IMR-90 (cell line): ENCODE measurements at regions not wholly inside any gene's neighbourhood (a gene's known extent, or its start where the extent isn't known, plus 50 kb on each side); places are given as distances from the start of the nearest gene placed in this dataset.

ENCODE experiments used
- ATAC-seq: fragments of 200-7000 bp; cut with Tn5 transposase; 2 replicates; pipeline ENCODE4 v1.9.1; 2020; ENCODE audit warnings: low read depth, mild to moderate bottlenecking, moderate library complexity
- BruUV-seq: library from RNA; stranded (reverse); fragments of 400-500 nt; replicated peaks from 2 replicates; lab custom pipeline; 2021; lab: Mats Ljungman, UMichigan
- CTCF ChIA-PET: fragments of 300-600 bp; formaldehyde crosslinking; extraction: SDS; loops from one replicate; lab custom pipeline; 2021; ENCODE audit warnings: antibody characterized with exemption; lab: Yijun Ruan, JAX
- POLR2A ChIA-PET: fragments of 300-600 bp; sonication (Branson Sonifier 250); formaldehyde crosslinking; loops from one replicate; lab custom pipeline; 2022; ENCODE audit warnings: antibody characterized with exemption; ENCODE audit not compliant: unreplicated experiment; lab: Charles Lee
- DNase-seq: peaks from one replicate; pipeline ENCODE4 v3.0.0; 2013
- H2AFZ ChIP-seq: replicated peaks from 2 replicates; pipeline ENCODE3; 2013; ENCODE audit warnings: low read length, mild to moderate bottlenecking; ENCODE audit not compliant: poor library complexity
- H2AK5ac ChIP-seq: 2 replicates; pipeline ENCODE4 v1.6.1; 2013; ENCODE audit warnings: low read depth, low read length, inconsistent platforms
- H2AK9ac ChIP-seq: replicated peaks from 2 replicates; pipeline ENCODE3; 2013; ENCODE audit warnings: mild to moderate bottlenecking, low read depth, low read length, moderate library complexity; ENCODE audit not compliant: poor library complexity
- H2BK120ac ChIP-seq: 2 replicates; pipeline ENCODE4 v1.6.1; 2013; ENCODE audit warnings: low read depth, low read length, inconsistent platforms
- H2BK15ac ChIP-seq: 3 replicates; pipeline ENCODE4 v1.6.1; 2013; ENCODE audit warnings: low read depth, low read length, inconsistent platforms
- H2BK20ac ChIP-seq: 2 replicates; pipeline ENCODE4 v1.6.1; 2013; ENCODE audit warnings: low read depth, mild to moderate bottlenecking, inconsistent platforms, low read length, moderate library complexity
- H2BK5ac ChIP-seq: 2 replicates; pipeline ENCODE4 v1.6.1; 2013; ENCODE audit warnings: mild to moderate bottlenecking, low read depth, low read length, inconsistent platforms; ENCODE audit not compliant: poor library complexity, severe bottlenecking
- H3K14ac ChIP-seq: replicated peaks from 2 replicates; pipeline ENCODE4 v1.6.1; 2013; ENCODE audit warnings: low read depth, low read length, inconsistent platforms
- H3K18ac ChIP-seq: 2 replicates; pipeline ENCODE4 v1.6.1; 2013; ENCODE audit warnings: low read depth, low read length, control low read depth
- H3K23ac ChIP-seq: 2 replicates; pipeline ENCODE4 v1.6.1; 2013; ENCODE audit warnings: low read depth, low read length, inconsistent platforms
- H3K27ac ChIP-seq: 2 replicates; pipeline ENCODE4 v1.5.1; 2013; ENCODE audit warnings: mild to moderate bottlenecking, control low read depth, low read length; ENCODE audit not compliant: insufficient read depth
- H3K27me3 ChIP-seq: 2 replicates; pipeline ENCODE4 v1.6.1; 2013; ENCODE audit warnings: low read length; ENCODE audit not compliant: control insufficient read depth, insufficient read depth
- H3K36me3 ChIP-seq: 2 replicates; pipeline ENCODE4 v1.6.1; 2013; ENCODE audit warnings: low read length, mixed read lengths; ENCODE audit not compliant: control insufficient read depth, insufficient read depth
- H3K4ac ChIP-seq: 2 replicates; pipeline ENCODE4 v1.6.1; 2013; ENCODE audit warnings: low read depth, low read length, inconsistent platforms
- H3K4me1 ChIP-seq: 2 replicates; pipeline ENCODE4 v1.6.1; 2013; ENCODE audit warnings: low read length, mixed read lengths; ENCODE audit not compliant: control insufficient read depth, insufficient read depth
- H3K4me2 ChIP-seq: 2 replicates; pipeline ENCODE4 v1.6.1; 2013; ENCODE audit warnings: low read depth, mild to moderate bottlenecking, control low read depth, low read length, moderate library complexity
- H3K4me3 ChIP-seq: 2 replicates; pipeline ENCODE4 v1.5.1; 2013; ENCODE audit warnings: low read depth, mild to moderate bottlenecking, control low read depth, low read length, moderate library complexity; ENCODE audit not compliant: insufficient read depth
- H3K56ac ChIP-seq: 2 replicates; pipeline ENCODE4 v1.6.1; 2013; ENCODE audit warnings: low read length, inconsistent platforms; ENCODE audit not compliant: insufficient read depth; ENCODE audit errors: extremely low read depth
- H3K79me1 ChIP-seq, 2 experiments: 2 replicates each; pipeline ENCODE4 v1.6.1; 2013; ENCODE audit warnings: low read length in 2 of 2, inconsistent platforms in 1 of 2, low read depth in 1 of 2
- H3K9ac ChIP-seq: 2 replicates; pipeline ENCODE4 v1.6.1; 2013; ENCODE audit warnings: low read depth, low read length, control low read depth
- H3K9me1 ChIP-seq: 2 replicates; pipeline ENCODE4 v1.6.1; 2013; ENCODE audit warnings: low read length, inconsistent platforms; ENCODE audit not compliant: insufficient read depth
- H3K9me3 ChIP-seq: 2 replicates; pipeline ENCODE4 v1.6.1; 2013; ENCODE audit warnings: low read length; ENCODE audit not compliant: control insufficient read depth, insufficient read depth
- H4K20me1 ChIP-seq: 2 replicates; pipeline ENCODE4 v1.6.1; 2013; ENCODE audit warnings: low read length, inconsistent platforms; ENCODE audit not compliant: insufficient read depth
- H4K5ac ChIP-seq: 2 replicates; pipeline ENCODE4 v1.6.1; 2013; ENCODE audit warnings: mild to moderate bottlenecking, low read depth, low read length, control low read depth
- H4K8ac ChIP-seq, 2 experiments: 2 replicates each; pipeline ENCODE4 v1.6.1; 2013; ENCODE audit warnings: low read depth in 2 of 2, low read length in 2 of 2, control low read depth in 1 of 2, inconsistent platforms in 1 of 2
- H4K91ac ChIP-seq: 2 replicates; pipeline ENCODE4 v1.6.1; 2013; ENCODE audit warnings: low read depth, low read length, inconsistent platforms; ENCODE audit not compliant: insufficient read depth
- CEBPB ChIP-seq: IDR thresholded peaks from 2 replicates; pipeline ENCODE4 v1.6.1; 2012; ENCODE audit warnings: low read depth, low read length, improper control_type of control experiment
- USF2 ChIP-seq: fragments of 150-350 bp; IDR thresholded peaks from 2 replicates; pipeline ENCODE4 v1.6.1; 2017; ENCODE audit warnings: mild to moderate bottlenecking, antibody characterized with exemption, low read length, low read depth
- WGBS, 2 experiments: methylation state at CpG; one replicate each; pipeline versions ENCODE4 v1.1.5 to v1.1.7; 2013; ENCODE audit warnings: missing lambda C conversion rate in 2 of 2; ENCODE audit not compliant: insufficient read length in 1 of 2; ENCODE audit errors: extremely low coverage in 2 of 2; 5-methylcytosine and 5-hydroxymethylcytosine counted together
- dilution Hi-C: fragments of 300-500 bp; cut with HindIII; formaldehyde crosslinking; loops from one replicate; pipeline ENCODE4 v1.14.3; 2018; ENCODE audit warnings: low sequenced_read_pairs; ENCODE audit not compliant: unreplicated experiment
- in situ Hi-C: fragments of 300-500 bp; cut with MboI; formaldehyde crosslinking; loops from 3 replicates; pipeline ENCODE4 v1.14.3; 2019; ENCODE audit warnings: low sequenced_read_pairs, inconsistent platforms, mixed read lengths
- intact Hi-C: fragments of 100-400 bp; cut with micrococcal nuclease; formaldehyde crosslinking; loops from 2 replicates; pipeline ENCODE4 v1.10.0; 2022

GRCh38 chr5:143576711-143577484, 173.4 kb upstream of the NR3C1 start:
- DNase-seq = peak; percentile 85

More at GRCh38 chr5:143576711-143577484, 173.4 kb upstream of the NR3C1 start:
- TF ChIP-seq USF2 = no peak
- 0 out of 2 replicates have a peak, but pooled peaks have one; percentile 47 for TF ChIP-seq CEBPB
- Histone ChIP-seq H4K91ac (0 out of 2 replicates have a peak overlapping the region, but pooled peaks have one; percentile 65), H3K27ac (no peak overlapping the region), H2BK120ac (peak overlapping the region; percentile 16; the same call in 1 of the 2 replicates), H2AK5ac (no peak overlapping the region), H3K27me3 (no peaks in the 10 kb centered on the region), H3K9me3 (no peaks in the 10 kb centered on the region), H2BK15ac (no peak overlapping the region), H3K18ac (peak overlapping the region; percentile 9; the same call in 1 of the 2 replicates), H3K9me1 (peaks cover 5% of the 10 kb centered on the region; the same call in 1 of the 2 replicates), H3K4ac (no peak overlapping the region), H3K14ac (peak overlapping the region; percentile 44; the same call in 1 of the 2 replicates), H3K4me2 (no peak overlapping the region), H4K8ac (0 out of 4 replicates have a peak overlapping the region, but pooled peaks of 1 of the 2 experiments have one; percentile 46), H3K23ac (peak overlapping the region; percentile 41; the same call in 1 of the 2 replicates), H3K4me3 (no peak overlapping the region), H3K79me1 (no peaks in the 10 kb centered on the region), H3K56ac (no peak overlapping the region), H4K5ac (peak overlapping the region; percentile 57; the same call in 1 of the 2 replicates), H3K9ac (no peak overlapping the region), H3K36me3 (no peaks in the 10 kb centered on the region), H2BK5ac (peak overlapping the region; percentile 57), H2AFZ (no peak overlapping the region), H3K4me1 (0 out of 2 replicates have a peak, but pooled peaks cover 4% of the 10 kb centered on the region), H4K20me1 (no peaks in the 10 kb centered on the region), H2BK20ac (peak overlapping the region; percentile 80; the same call in 1 of the 2 replicates), H2AK9ac (no peak overlapping the region)
- in situ Hi-C loops = no loop called here
- POLR2A ChIA-PET = no interaction called here
- BruUV-seq = no TSS peak
- ATAC-seq = peak; percentile 56
- dilution Hi-C loops = no loop called here
- CTCF ChIA-PET = no interaction called here
- intact Hi-C loops = no loop called here
- no CpG with 5 or more reads among the region's 2 CpGs for WGBS, 2 experiments
